Activated naive CD4-positive, alpha-beta T cell treated with anti-CD3 and anti-CD28 coated beads for 36 hours (primary cell): ENCODE measurements at regions not wholly inside any gene's neighbourhood (a gene's known extent, or its start where the extent isn't known, plus 50 kb on each side); places are given as distances from the start of the nearest gene placed in this dataset.

Source experiments
- CTCF ChIA-PET: fragments of 350-600 bp; sonication (Branson Sonifier 250); formaldehyde crosslinking; loops from one replicate; lab custom pipeline; 2021; ENCODE audit warnings: antibody characterized with exemption; lab: Charles Lee
- DNase-seq: peaks from one replicate; pipeline ENCODE4 v3.0.0-alpha.2; 2020
- H3K27ac Mint-ChIP-seq: one replicate; pipeline ENCODE4 v1.8.0; 2021; ENCODE audit warnings: mild to moderate bottlenecking, mixed read lengths
- H3K27me3 Mint-ChIP-seq: one replicate; pipeline ENCODE4 v1.8.0; 2021; ENCODE audit warnings: low read depth, mixed read lengths
- H3K36me3 Mint-ChIP-seq: one replicate; pipeline ENCODE4 v1.8.0; 2021; ENCODE audit warnings: low read depth, mixed read lengths
- H3K4me1 Mint-ChIP-seq: one replicate; pipeline ENCODE4 v1.8.0; 2021; ENCODE audit warnings: low read depth, mixed read lengths
- H3K4me3 Mint-ChIP-seq: one replicate; pipeline ENCODE4 v1.8.0; 2021; ENCODE audit warnings: mild to moderate bottlenecking, moderate library complexity, mixed read lengths
- H3K9me3 Mint-ChIP-seq: one replicate; pipeline ENCODE4 v1.8.0; 2021; ENCODE audit warnings: mixed read lengths
- intact Hi-C: fragments of 100-400 bp; cut with micrococcal nuclease; formaldehyde crosslinking; loops from one replicate; pipeline ENCODE4 v1.15.1; 2023

DNA sequence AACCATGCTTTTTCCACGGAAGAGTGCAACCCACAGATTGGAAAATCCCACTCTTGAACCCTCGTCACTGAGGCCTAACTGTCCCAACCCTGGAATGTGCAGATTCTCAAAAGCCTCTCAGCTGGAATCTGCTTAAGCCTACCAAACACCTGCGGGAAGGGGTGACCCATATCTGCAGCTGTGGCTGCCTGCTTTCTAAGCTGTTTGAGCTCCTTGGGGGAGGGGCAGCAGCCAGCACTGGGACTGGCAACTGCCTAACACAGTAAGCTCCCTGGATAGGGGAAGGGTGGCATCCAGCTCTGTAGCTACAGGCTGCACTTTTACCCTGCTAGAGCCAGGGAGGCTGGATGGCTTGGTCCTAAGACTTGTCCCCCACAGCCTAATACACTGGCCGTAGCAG is 579.6 kb downstream of the COL12A1 start:
- CTCF ChIA-PET = no interaction called here
- intact Hi-C loops = no loop called here
- H3K27me3 Mint-ChIP-seq = no peaks in the 10 kb centered on the region
- H3K36me3 Mint-ChIP-seq = no peaks in the 10 kb centered on the region
- peaks cover 26% of the 10 kb centered on the region for H3K9me3 Mint-ChIP-seq
- H3K27ac Mint-ChIP-seq = no peak overlapping the region
- no peak overlapping the region for H3K4me3 Mint-ChIP-seq
- no peaks in the 10 kb centered on the region for H3K4me1 Mint-ChIP-seq
- no peak for DNase-seq

GRCh38 chr6:74623027-74623426 is 582.8 kb downstream of the COL12A1 start:
- DNase-seq = no peak
- no peak overlapping the region for H3K27ac Mint-ChIP-seq
- H3K36me3 Mint-ChIP-seq = no peaks in the 10 kb centered on the region
- H3K27me3 Mint-ChIP-seq = no peaks in the 10 kb centered on the region
- peaks cover 18% of the 10 kb centered on the region for H3K9me3 Mint-ChIP-seq
- H3K4me3 Mint-ChIP-seq = no peak overlapping the region
- intact Hi-C loops = no loop called here
- no peaks in the 10 kb centered on the region for H3K4me1 Mint-ChIP-seq
- CTCF ChIA-PET = interaction anchor here (0.6 kb wide), 1 partner anchor 506 kb away, joined by 6 read pairs; no protein-coding TSS in a partner anchor

GRCh38 chr6:74611220-74611619 is 594.6 kb downstream of the COL12A1 start:
- H3K9me3 Mint-ChIP-seq = no peaks in the 10 kb centered on the region
- CTCF ChIA-PET = no interaction called here
- DNase-seq = no peak
- no peak overlapping the region for H3K27ac Mint-ChIP-seq
- no peaks in the 10 kb centered on the region for H3K4me1 Mint-ChIP-seq
- H3K4me3 Mint-ChIP-seq = no peak overlapping the region
- intact Hi-C loops = no loop called here
- H3K36me3 Mint-ChIP-seq = no peaks in the 10 kb centered on the region
- H3K27me3 Mint-ChIP-seq = no peaks in the 10 kb centered on the region

GRCh38 chr6:74610352-74610751 is 595.5 kb downstream of the COL12A1 start:
- H3K27me3 Mint-ChIP-seq = no peaks in the 10 kb centered on the region
- H3K4me3 Mint-ChIP-seq = no peak overlapping the region
- H3K36me3 Mint-ChIP-seq = no peaks in the 10 kb centered on the region
- no peak for DNase-seq
- no peaks in the 10 kb centered on the region for H3K4me1 Mint-ChIP-seq
- no peaks in the 10 kb centered on the region for H3K9me3 Mint-ChIP-seq
- no peak overlapping the region for H3K27ac Mint-ChIP-seq
- CTCF ChIA-PET = no interaction called here
- intact Hi-C loops = no loop called here

- H3K9me3 Mint-ChIP-seq = no peaks in the 10 kb centered on the region
- H3K27ac Mint-ChIP-seq = no peak overlapping the region
- no peaks in the 10 kb centered on the region for H3K4me1 Mint-ChIP-seq
- H3K36me3 Mint-ChIP-seq = no peaks in the 10 kb centered on the region
- no peak for DNase-seq
- intact Hi-C loops = no loop called here
- CTCF ChIA-PET = no interaction called here
- H3K27me3 Mint-ChIP-seq = no peaks in the 10 kb centered on the region
- no peak overlapping the region for H3K4me3 Mint-ChIP-seq
These were observed 596.0 kb downstream of the COL12A1 start for GRCh38 chr6:74609871-74610270.

- Mint-ChIP-seq H3K4me1 (no peaks in the 10 kb centered on the region), H3K9me3 (no peaks in the 10 kb centered on the region), H3K27me3 (no peaks in the 10 kb centered on the region), H3K4me3 (no peak overlapping the region), H3K36me3 (no peaks in the 10 kb centered on the region), H3K27ac (no peak overlapping the region)
- intact Hi-C loops = no loop called here
- no peak for DNase-seq
- CTCF ChIA-PET = no interaction called here
These were observed 597.9 kb downstream of the COL12A1 start for GRCh38 chr6:74607934-74608333.

DNA sequence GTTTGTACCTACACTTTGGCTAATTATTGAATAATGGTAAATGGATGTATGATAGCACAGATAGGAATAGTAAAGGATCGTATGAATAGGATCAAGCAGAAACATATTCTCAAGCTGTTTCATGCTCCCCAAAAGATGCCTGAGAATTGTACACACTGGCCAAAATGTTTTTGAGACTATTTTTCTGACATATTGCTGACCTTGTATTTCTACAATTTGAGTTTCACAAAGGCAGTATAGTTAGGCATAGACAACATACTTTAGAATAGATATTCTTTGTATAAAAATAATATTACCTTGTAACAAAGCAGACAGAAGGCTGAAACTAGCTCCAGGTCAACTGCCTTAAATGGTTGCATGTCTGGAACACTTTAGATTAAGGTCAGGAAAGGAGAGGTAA is 598.4 kb downstream of the COL12A1 start:
- H3K4me3 Mint-ChIP-seq = no peak overlapping the region
- H3K9me3 Mint-ChIP-seq = no peaks in the 10 kb centered on the region
- no peak for DNase-seq
- intact Hi-C loops = no loop called here
- no peaks in the 10 kb centered on the region for H3K4me1 Mint-ChIP-seq
- no peak overlapping the region for H3K27ac Mint-ChIP-seq
- CTCF ChIA-PET = no interaction called here
- H3K27me3 Mint-ChIP-seq = no peaks in the 10 kb centered on the region
- no peaks in the 10 kb centered on the region for H3K36me3 Mint-ChIP-seq

GRCh38 chr6:74606582-74607071 is 599.2 kb downstream of the COL12A1 start:
- no peaks in the 10 kb centered on the region for H3K4me1 Mint-ChIP-seq
- no peaks in the 10 kb centered on the region for H3K27me3 Mint-ChIP-seq
- intact Hi-C loops = no loop called here
- no peaks in the 10 kb centered on the region for H3K9me3 Mint-ChIP-seq
- no peaks in the 10 kb centered on the region for H3K36me3 Mint-ChIP-seq
- CTCF ChIA-PET = no interaction called here
- DNase-seq = no peak
- no peak overlapping the region for H3K27ac Mint-ChIP-seq
- H3K4me3 Mint-ChIP-seq = no peak overlapping the region

DNA sequence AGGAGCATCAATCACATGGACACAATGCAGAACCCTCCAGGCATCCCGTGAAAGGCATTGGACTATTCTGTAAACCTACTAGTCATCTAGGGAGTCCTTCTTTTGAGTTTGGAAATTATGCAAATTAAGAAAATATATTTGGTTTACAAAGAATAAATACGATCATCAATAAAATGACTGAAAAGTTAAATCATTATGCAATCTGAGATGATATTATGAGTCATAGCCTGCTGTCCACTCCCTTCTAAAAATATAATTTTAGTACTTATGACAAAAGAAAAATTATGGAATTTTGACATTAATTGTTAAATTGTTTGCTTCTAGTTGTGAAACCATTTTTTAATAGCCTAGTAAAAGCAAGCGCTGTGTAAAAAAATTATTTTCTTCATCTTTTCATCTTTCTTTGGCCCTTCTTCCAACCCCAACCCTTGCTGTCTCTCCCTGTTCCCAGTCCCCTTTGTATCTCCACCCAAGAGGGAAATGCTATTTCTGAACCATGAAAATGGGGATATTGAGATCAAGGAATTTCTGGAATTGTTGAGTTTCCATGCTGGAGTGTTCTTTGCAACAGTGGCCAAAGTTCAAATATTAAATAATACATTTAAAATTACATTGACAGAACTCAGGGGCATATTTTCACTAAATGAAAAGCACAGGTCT is 599.8 kb downstream of the COL12A1 start:
- DNase-seq = no peak
- Mint-ChIP-seq H3K9me3 (no peaks in the 10 kb centered on the region), H3K36me3 (no peaks in the 10 kb centered on the region), H3K4me1 (no peaks in the 10 kb centered on the region), H3K4me3 (no peak overlapping the region), H3K27ac (no peak overlapping the region), H3K27me3 (no peaks in the 10 kb centered on the region)
- intact Hi-C loops = no loop called here
- CTCF ChIA-PET = no interaction called here

GRCh38 chr6:74604279-74604678 is 601.6 kb downstream of the COL12A1 start:
- Mint-ChIP-seq H3K4me3 (no peak overlapping the region), H3K27me3 (no peaks in the 10 kb centered on the region), H3K36me3 (no peaks in the 10 kb centered on the region), H3K27ac (no peak overlapping the region), H3K9me3 (no peaks in the 10 kb centered on the region), H3K4me1 (no peaks in the 10 kb centered on the region)
- intact Hi-C loops = no loop called here
- CTCF ChIA-PET = no interaction called here
- DNase-seq = no peak

DNA sequence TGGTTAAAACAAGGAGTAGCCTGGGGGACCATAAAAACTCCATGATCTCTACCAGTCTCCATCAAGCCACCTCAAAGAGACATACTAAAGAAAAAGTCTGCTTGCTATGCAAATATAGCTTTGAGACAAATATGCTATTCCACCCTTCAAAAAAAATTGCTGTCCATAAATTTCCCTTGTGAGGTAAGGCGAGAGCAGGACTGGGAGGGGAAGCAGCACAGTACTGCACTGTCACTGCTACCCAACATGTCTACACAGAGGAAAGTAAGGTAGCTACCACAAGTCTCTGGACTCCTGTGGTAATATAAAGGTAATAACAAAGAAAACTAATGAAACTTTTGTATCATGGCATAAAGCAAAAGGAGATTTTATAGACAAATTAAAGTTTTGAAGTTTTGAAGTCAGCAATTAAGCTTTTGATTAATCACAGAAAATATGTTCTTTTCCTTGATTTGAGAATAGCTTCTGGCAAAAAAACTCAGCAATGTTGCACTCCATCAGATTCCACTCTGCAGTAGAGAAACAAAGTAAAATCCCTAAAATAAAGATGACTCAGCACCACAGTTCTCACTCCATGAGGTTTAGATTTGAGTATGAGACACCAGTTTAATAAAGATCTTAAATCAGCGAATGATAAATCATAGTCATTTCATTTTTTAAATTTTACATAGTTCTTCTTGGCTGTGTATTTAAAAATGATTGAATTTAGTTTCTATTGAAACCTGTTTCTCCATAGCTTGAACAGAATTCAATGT is 602.4 kb downstream of the COL12A1 start:
- intact Hi-C loops = no loop called here
- DNase-seq = no peak
- no peak overlapping the region for H3K4me3 Mint-ChIP-seq
- CTCF ChIA-PET = no interaction called here
- no peaks in the 10 kb centered on the region for H3K27me3 Mint-ChIP-seq
- H3K4me1 Mint-ChIP-seq = no peaks in the 10 kb centered on the region
- no peaks in the 10 kb centered on the region for H3K9me3 Mint-ChIP-seq
- no peaks in the 10 kb centered on the region for H3K36me3 Mint-ChIP-seq
- H3K27ac Mint-ChIP-seq = no peak overlapping the region

- DNase-seq = no peak
- Mint-ChIP-seq H3K27ac (no peak overlapping the region), H3K36me3 (no peaks in the 10 kb centered on the region), H3K4me3 (no peak overlapping the region), H3K9me3 (no peaks in the 10 kb centered on the region), H3K4me1 (no peaks in the 10 kb centered on the region), H3K27me3 (no peaks in the 10 kb centered on the region)
- CTCF ChIA-PET = no interaction called here
- intact Hi-C loops = no loop called here
These were observed 603.6 kb downstream of the COL12A1 start for GRCh38 chr6:74602206-74602605.
